ENCODE measurements at regions not wholly inside any gene's neighbourhood (a gene's known extent, or its start where the extent isn't known, plus 50 kb on each side); places are given as distances from the start of the nearest gene placed in this dataset.

GRCh38 chr9:134231767-134232166, 67.4 kb upstream of the RNU6ATAC start:
- Mint-ChIP-seq H3K36me3 (no peaks in the 10 kb centered on the region), H3K27me3 (peaks cover 0 to 4% (median 0%) of the 10 kb centered on the region in 5 donors), H3K4me3 (no peak overlapping the region), H3K9me3 (no peaks in the 10 kb centered on the region), H3K4me1 (peaks cover 0 to 3% (median 0%) of the 10 kb centered on the region in 7 donors), H3K27ac (no peak overlapping the region)
- intact Hi-C loops (cut with micrococcal nuclease) = no loop called here
- Histone ChIP-seq H3K4me3 (ENCODE audit: low read length) (no peak overlapping the region), H3K36me3 (ENCODE audit: control insufficient read depth in 2 of 3, insufficient read depth in 3 of 3, low read length in 3 of 3) (no peaks in the 10 kb centered on the region), H3K9me3 (ENCODE audit: control insufficient read depth in 2 of 3, low read length in 3 of 3) (no peaks in the 10 kb centered on the region), H3K27ac (ENCODE audit: low read depth, low read length) (no peak overlapping the region), H3K27me3 (ENCODE audit: control insufficient read depth in 2 of 2, insufficient read depth in 2 of 2, low read length in 2 of 2) (no peaks in the 10 kb centered on the region), H3K4me1 (ENCODE audit: control insufficient read depth in 2 of 2, insufficient read depth in 2 of 2, low read length in 2 of 2) (no peaks in the 10 kb centered on the region)
- ChIA-PET CTCF (no interaction called here), POLR2A (no interaction called here)
- ATAC-seq (no peak), DNase-seq (no peak)

- DNase-seq = no peak
- Histone ChIP-seq H3K4me3 (ENCODE audit: low read length) (no peak overlapping the region), H3K36me3 (ENCODE audit: control insufficient read depth in 2 of 3, insufficient read depth in 3 of 3, low read length in 3 of 3) (no peaks in the 10 kb centered on the region), H3K4me1 (ENCODE audit: control insufficient read depth in 2 of 2, insufficient read depth in 2 of 2, low read length in 2 of 2) (no peaks in the 10 kb centered on the region), H3K27me3 (ENCODE audit: control insufficient read depth in 2 of 2, insufficient read depth in 2 of 2, low read length in 2 of 2) (no peaks in the 10 kb centered on the region), H3K9me3 (ENCODE audit: control insufficient read depth in 2 of 3, low read length in 3 of 3) (no peaks in the 10 kb centered on the region), H3K27ac (ENCODE audit: low read depth, low read length) (no peak overlapping the region)
- Mint-ChIP-seq H3K9me3 (no peaks in the 10 kb centered on the region), H3K27me3 (peaks cover 0 to 4% (median 0%) of the 10 kb centered on the region in 5 donors), H3K4me1 (peaks cover 0 to 3% (median 0%) of the 10 kb centered on the region in 7 donors), H3K36me3 (no peaks in the 10 kb centered on the region), H3K4me3 (no peak overlapping the region), H3K27ac (no peak overlapping the region)
- ATAC-seq = no peak
- ChIA-PET POLR2A (no interaction called here), CTCF (no interaction called here)
- intact Hi-C loops (cut with micrococcal nuclease) = no loop called here
Observed at GRCh38 chr9:134233022-134233421, 68.7 kb upstream of the RNU6ATAC start.

GRCh38 chr9:134234001-134234660, 69.8 kb upstream of the RNU6ATAC start:
- no peak overlapping the region for H3K27ac Mint-ChIP-seq
- POLR2A ChIA-PET = no interaction called here
- Histone ChIP-seq H3K36me3 (ENCODE audit: control insufficient read depth in 2 of 3, insufficient read depth in 3 of 3, low read length in 3 of 3) (no peaks in the 10 kb centered on the region), H3K4me3 (ENCODE audit: low read length) (no peak overlapping the region), H3K27me3 (ENCODE audit: control insufficient read depth in 2 of 2, insufficient read depth in 2 of 2, low read length in 2 of 2) (no peaks in the 10 kb centered on the region), H3K9me3 (ENCODE audit: control insufficient read depth in 2 of 3, low read length in 3 of 3) (no peaks in the 10 kb centered on the region), H3K4me1 (ENCODE audit: control insufficient read depth in 2 of 2, insufficient read depth in 2 of 2, low read length in 2 of 2) (no peaks in the 10 kb centered on the region), H3K27ac (ENCODE audit: low read depth, low read length) (no peak overlapping the region)
- DNase-seq (no peak), ATAC-seq (no peak)
- H3K9me3 Mint-ChIP-seq = no peaks in the 10 kb centered on the region
- no peaks in the 10 kb centered on the region for H3K4me1 Mint-ChIP-seq
- CTCF ChIA-PET = no interaction called here
- peaks cover 0 to 4% (median 0%) of the 10 kb centered on the region in 5 donors for H3K27me3 Mint-ChIP-seq
- H3K4me3 Mint-ChIP-seq = no peak overlapping the region
- H3K36me3 Mint-ChIP-seq = no peaks in the 10 kb centered on the region
- intact Hi-C loops (cut with micrococcal nuclease) = no loop called here

- POLR2A ChIA-PET = no interaction called here
- peaks cover 0 to 4% (median 0%) of the 10 kb centered on the region in 5 donors for H3K27me3 Mint-ChIP-seq
- H3K27ac Mint-ChIP-seq = no peak overlapping the region
- no peak overlapping the region for H3K4me3 Mint-ChIP-seq
- no peaks in the 10 kb centered on the region for H3K9me3 ChIP-seq (ENCODE audit: control insufficient read depth in 2 of 3, low read length in 3 of 3)
- H3K4me1 ChIP-seq (ENCODE audit: control insufficient read depth in 2 of 2, insufficient read depth in 2 of 2, low read length in 2 of 2) = no peaks in the 10 kb centered on the region
- CTCF ChIA-PET = no interaction called here
- H3K36me3 ChIP-seq (ENCODE audit: control insufficient read depth in 2 of 3, insufficient read depth in 3 of 3, low read length in 3 of 3) = no peaks in the 10 kb centered on the region
- intact Hi-C loops (cut with micrococcal nuclease) = no loop called here
- no peak for ATAC-seq
- no peak for DNase-seq
- H3K4me3 ChIP-seq (ENCODE audit: low read length) = no peak overlapping the region
- H3K27me3 ChIP-seq (ENCODE audit: control insufficient read depth in 2 of 2, insufficient read depth in 2 of 2, low read length in 2 of 2) = no peaks in the 10 kb centered on the region
- no peaks in the 10 kb centered on the region for H3K9me3 Mint-ChIP-seq
- no peak overlapping the region for H3K27ac ChIP-seq (ENCODE audit: low read depth, low read length)
- no peaks in the 10 kb centered on the region for H3K4me1 Mint-ChIP-seq
- H3K36me3 Mint-ChIP-seq = no peaks in the 10 kb centered on the region
Observed at GRCh38 chr9:134234687-134235359, 70.5 kb upstream of the RNU6ATAC start.

GRCh38 chr9:134235366-134235765, 71.0 kb upstream of the RNU6ATAC start:
- no peaks in the 10 kb centered on the region for H3K27me3 ChIP-seq (ENCODE audit: control insufficient read depth in 2 of 2, insufficient read depth in 2 of 2, low read length in 2 of 2)
- ATAC-seq = no peak
- no peak for DNase-seq
- no peaks in the 10 kb centered on the region for H3K36me3 Mint-ChIP-seq
- peaks cover 0 to 4% (median 0%) of the 10 kb centered on the region in 5 donors for H3K27me3 Mint-ChIP-seq
- H3K4me1 Mint-ChIP-seq = no peaks in the 10 kb centered on the region
- H3K9me3 Mint-ChIP-seq = no peaks in the 10 kb centered on the region
- POLR2A ChIA-PET = no interaction called here
- H3K9me3 ChIP-seq (ENCODE audit: control insufficient read depth in 2 of 3, low read length in 3 of 3) = no peaks in the 10 kb centered on the region
- H3K4me3 Mint-ChIP-seq = no peak overlapping the region
- no peak overlapping the region for H3K27ac ChIP-seq (ENCODE audit: low read depth, low read length)
- H3K4me1 ChIP-seq (ENCODE audit: control insufficient read depth in 2 of 2, insufficient read depth in 2 of 2, low read length in 2 of 2) = no peaks in the 10 kb centered on the region
- no peaks in the 10 kb centered on the region for H3K36me3 ChIP-seq (ENCODE audit: control insufficient read depth in 2 of 3, insufficient read depth in 3 of 3, low read length in 3 of 3)
- intact Hi-C loops (cut with micrococcal nuclease) = no loop called here
- CTCF ChIA-PET = no interaction called here
- no peak overlapping the region for H3K4me3 ChIP-seq (ENCODE audit: low read length)
- no peak overlapping the region for H3K27ac Mint-ChIP-seq

GRCh38 chr9:134236001-134236421, 71.6 kb upstream of the RNU6ATAC start:
- ChIA-PET CTCF (no interaction called here), POLR2A (no interaction called here)
- Mint-ChIP-seq H3K36me3 (no peaks in the 10 kb centered on the region), H3K9me3 (no peaks in the 10 kb centered on the region), H3K27me3 (peaks cover 0 to 4% (median 0%) of the 10 kb centered on the region in 5 donors), H3K4me3 (no peak overlapping the region), H3K27ac (peak overlapping the region in 1 of 9 donors; percentile 32), H3K4me1 (no peaks in the 10 kb centered on the region)
- no peaks in the 10 kb centered on the region for H3K36me3 ChIP-seq (ENCODE audit: control insufficient read depth in 2 of 3, insufficient read depth in 3 of 3, low read length in 3 of 3)
- intact Hi-C loops (cut with micrococcal nuclease) = no loop called here
- DNase-seq (no peak), ATAC-seq (no peak)
- no peaks in the 10 kb centered on the region for H3K27me3 ChIP-seq (ENCODE audit: control insufficient read depth in 2 of 2, insufficient read depth in 2 of 2, low read length in 2 of 2)
- H3K27ac ChIP-seq (ENCODE audit: low read depth, low read length) = no peak overlapping the region
- H3K4me3 ChIP-seq (ENCODE audit: low read length) = no peak overlapping the region
- no peaks in the 10 kb centered on the region for H3K9me3 ChIP-seq (ENCODE audit: control insufficient read depth in 2 of 3, low read length in 3 of 3)
- no peaks in the 10 kb centered on the region for H3K4me1 ChIP-seq (ENCODE audit: control insufficient read depth in 2 of 2, insufficient read depth in 2 of 2, low read length in 2 of 2)

Data from naive thymus-derived CD4-positive, alpha-beta T cell (primary cell).